HEK293T (cell line): ENCODE measurements at regions not wholly inside any gene's neighbourhood (a gene's known extent, or its start where the extent isn't known, plus 50 kb on each side); places are given as distances from the start of the nearest gene placed in this dataset.

Source experiments
- CTCF ChIA-PET: fragments of 350-600 bp; formaldehyde crosslinking; extraction: SDS; loops from one replicate; lab custom pipeline; 2021; ENCODE audit warnings: antibody characterized with exemption, inconsistent platforms; lab: Yijun Ruan, JAX
- POLR2A ChIA-PET: fragments of 350-600 bp; formaldehyde crosslinking; extraction: SDS; loops from one replicate; lab custom pipeline; 2020; ENCODE audit warnings: antibody characterized with exemption, inconsistent platforms; lab: Yijun Ruan, JAX
- DNase-seq: peaks from one replicate; pipeline ENCODE4 v3.0.0; 2012; ENCODE audit warnings: mixed read lengths; ENCODE audit errors: extremely low spot score
- ARNT ChIP-seq: fragments of 450-650 bp; IDR thresholded peaks from 2 replicates; pipeline ENCODE4 v1.6.1; 2017; ENCODE audit warnings: mild to moderate bottlenecking
- BHLHE40 ChIP-seq: fragments of 450-650 bp; IDR thresholded peaks from 2 replicates; pipeline ENCODE4 v1.6.1; 2016; ENCODE audit warnings: mild to moderate bottlenecking, moderate library complexity, borderline replicate concordance
- CTBP1 ChIP-seq: fragments of 450-650 bp; IDR thresholded peaks from 2 replicates; pipeline ENCODE4 v1.6.1; 2016; ENCODE audit warnings: borderline replicate concordance
- ELF4 ChIP-seq: fragments of 450-650 bp; IDR thresholded peaks from 2 replicates; pipeline ENCODE4 v1.6.1; 2017; ENCODE audit warnings: antibody characterized with exemption
- FOXA1 ChIP-seq: fragments of 450-650 bp; IDR thresholded peaks from 2 replicates; pipeline ENCODE4 v1.6.1; 2016; ENCODE audit warnings: mild to moderate bottlenecking
- FOXK2 ChIP-seq: fragments of 450-650 bp; IDR thresholded peaks from 2 replicates; pipeline ENCODE4 v1.6.1; 2016; ENCODE audit warnings: mild to moderate bottlenecking
- FOXM1 ChIP-seq: fragments of 450-650 bp; IDR thresholded peaks from 2 replicates; pipeline ENCODE4 v1.6.1; 2017; ENCODE audit warnings: mild to moderate bottlenecking, borderline replicate concordance
- HDGF ChIP-seq: fragments of 450-650 bp; IDR thresholded peaks from 2 replicates; pipeline ENCODE4 v1.6.1; 2017; ENCODE audit warnings: antibody characterized with exemption, borderline replicate concordance
- L3MBTL2 ChIP-seq: fragments of 450-650 bp; conservative IDR thresholded peaks from 2 replicates; pipeline ENCODE4 v1.6.1; 2016; ENCODE audit warnings: mild to moderate bottlenecking
- LEF1 ChIP-seq: fragments of 450-650 bp; IDR thresholded peaks from 2 replicates; pipeline ENCODE4 v1.6.1; 2017; ENCODE audit warnings: mild to moderate bottlenecking, borderline replicate concordance
- NFRKB ChIP-seq: fragments of 450-650 bp; IDR thresholded peaks from 2 replicates; pipeline ENCODE4 v1.6.1; 2016; ENCODE audit warnings: mild to moderate bottlenecking, moderate library complexity
- SP1 ChIP-seq: fragments of 450-650 bp; IDR thresholded peaks from 2 replicates; pipeline ENCODE4 v1.6.1; 2017
- SUZ12 ChIP-seq: fragments of 450-650 bp; IDR thresholded peaks from 2 replicates; pipeline ENCODE4 v1.6.1; 2016; ENCODE audit warnings: mild to moderate bottlenecking
- TARDBP ChIP-seq: fragments of 450-650 bp; IDR thresholded peaks from 2 replicates; pipeline ENCODE4 v1.6.1; 2016
- ZNF384 ChIP-seq: fragments of 450-650 bp; IDR thresholded peaks from 2 replicates; pipeline ENCODE4 v1.6.1; 2016
- TF ChIP-seq, protein P1 (sequence below): fragments of 450-650 bp; IDR thresholded peaks from 2 replicates; pipeline ENCODE4 v1.6.1; 2016

DNA sequence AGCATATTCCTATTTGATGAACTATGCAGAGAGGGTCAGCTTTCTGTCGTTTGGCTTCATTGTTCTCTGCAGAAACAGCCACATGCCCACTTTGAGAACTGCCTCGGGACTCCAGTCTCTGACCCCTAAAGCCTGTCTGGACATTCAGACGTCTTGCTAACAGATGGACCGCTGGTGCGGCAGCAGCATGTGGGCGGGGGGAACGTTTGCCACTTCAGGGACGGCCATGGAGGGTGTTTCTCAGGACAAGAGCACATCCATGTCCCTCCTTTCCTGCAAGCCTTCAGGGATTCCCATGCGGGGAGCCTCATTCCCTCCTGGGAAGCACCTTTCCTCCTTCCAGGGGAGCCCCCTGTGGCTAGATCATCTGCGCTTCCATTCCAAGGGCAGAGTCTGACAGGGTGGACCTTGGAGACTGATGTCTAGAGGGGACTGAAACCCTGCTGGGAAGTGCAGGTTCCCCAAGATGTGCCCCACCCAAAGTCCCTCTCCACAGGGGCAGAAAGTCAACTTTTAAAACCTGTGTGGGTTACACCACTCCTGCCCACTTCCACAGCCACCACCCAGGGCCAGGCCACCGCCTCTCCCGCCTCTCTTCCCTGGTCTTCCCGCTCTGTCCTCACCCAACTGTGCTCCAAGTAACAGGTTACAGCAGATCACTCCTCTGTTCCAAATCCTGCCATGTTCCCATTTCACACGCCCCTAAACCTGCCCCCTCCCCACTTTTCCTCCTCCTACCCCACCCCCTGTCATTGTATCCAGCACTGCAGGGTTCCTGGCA lies 94.8 kb upstream of the PMEPA1 start:
- no peak for DNase-seq
- no peak for TF ChIP-seq FOXK2
- no peak for TF ChIP-seq TARDBP
- no peak for TF ChIP-seq SP1
- TF ChIP-seq LEF1 = no peak
- TF ChIP-seq HDGF = no peak
- no peak for TF ChIP-seq L3MBTL2
- no peak for TF ChIP-seq NFRKB
- TF ChIP-seq ARNT = no peak
- TF ChIP-seq CTBP1 = no peak
- TF ChIP-seq, protein P1, sequence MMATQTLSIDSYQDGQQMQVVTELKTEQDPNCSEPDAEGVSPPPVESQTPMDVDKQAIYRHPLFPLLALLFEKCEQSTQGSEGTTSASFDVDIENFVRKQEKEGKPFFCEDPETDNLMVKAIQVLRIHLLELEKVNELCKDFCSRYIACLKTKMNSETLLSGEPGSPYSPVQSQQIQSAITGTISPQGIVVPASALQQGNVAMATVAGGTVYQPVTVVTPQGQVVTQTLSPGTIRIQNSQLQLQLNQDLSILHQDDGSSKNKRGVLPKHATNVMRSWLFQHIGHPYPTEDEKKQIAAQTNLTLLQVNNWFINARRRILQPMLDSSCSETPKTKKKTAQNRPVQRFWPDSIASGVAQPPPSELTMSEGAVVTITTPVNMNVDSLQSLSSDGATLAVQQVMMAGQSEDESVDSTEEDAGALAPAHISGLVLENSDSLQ = no peak
- TF ChIP-seq FOXA1 = no peak
- no peak for TF ChIP-seq BHLHE40
- no peak for TF ChIP-seq FOXM1
- no peak for TF ChIP-seq SUZ12
- no peak for TF ChIP-seq ZNF384
- no peak for TF ChIP-seq ELF4
- ChIA-PET POLR2A (no interaction called here), CTCF (no interaction called here)

DNA sequence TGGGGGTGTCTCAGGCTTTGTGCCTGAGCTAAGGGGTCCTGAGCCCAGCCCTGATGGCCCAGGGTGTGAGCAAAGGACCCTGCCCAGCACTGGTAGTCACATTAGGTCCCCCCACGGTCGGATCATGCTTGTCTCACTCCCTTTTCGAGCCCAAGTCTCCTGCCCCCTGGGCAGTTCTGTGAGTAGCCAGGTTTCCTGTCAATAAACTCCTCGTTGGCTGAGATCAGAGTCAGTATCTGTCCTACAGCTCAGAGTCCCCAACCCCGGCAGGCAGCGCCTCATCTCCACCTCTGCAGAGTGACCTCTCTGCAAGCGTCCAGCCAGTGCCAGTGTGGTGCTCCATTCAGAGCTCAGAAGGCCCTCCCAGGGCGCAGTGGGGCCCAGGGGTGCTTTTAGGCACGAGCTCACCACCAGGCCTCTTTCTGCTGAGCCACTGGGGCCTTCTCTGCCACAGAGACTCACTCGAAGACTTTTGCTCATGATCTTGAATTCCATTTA lies 93.7 kb upstream of the PMEPA1 start:
- no peak for TF ChIP-seq FOXM1
- no peak for TF ChIP-seq BHLHE40
- ChIA-PET POLR2A (no interaction called here), CTCF (no interaction called here)
- no peak for DNase-seq

DNA sequence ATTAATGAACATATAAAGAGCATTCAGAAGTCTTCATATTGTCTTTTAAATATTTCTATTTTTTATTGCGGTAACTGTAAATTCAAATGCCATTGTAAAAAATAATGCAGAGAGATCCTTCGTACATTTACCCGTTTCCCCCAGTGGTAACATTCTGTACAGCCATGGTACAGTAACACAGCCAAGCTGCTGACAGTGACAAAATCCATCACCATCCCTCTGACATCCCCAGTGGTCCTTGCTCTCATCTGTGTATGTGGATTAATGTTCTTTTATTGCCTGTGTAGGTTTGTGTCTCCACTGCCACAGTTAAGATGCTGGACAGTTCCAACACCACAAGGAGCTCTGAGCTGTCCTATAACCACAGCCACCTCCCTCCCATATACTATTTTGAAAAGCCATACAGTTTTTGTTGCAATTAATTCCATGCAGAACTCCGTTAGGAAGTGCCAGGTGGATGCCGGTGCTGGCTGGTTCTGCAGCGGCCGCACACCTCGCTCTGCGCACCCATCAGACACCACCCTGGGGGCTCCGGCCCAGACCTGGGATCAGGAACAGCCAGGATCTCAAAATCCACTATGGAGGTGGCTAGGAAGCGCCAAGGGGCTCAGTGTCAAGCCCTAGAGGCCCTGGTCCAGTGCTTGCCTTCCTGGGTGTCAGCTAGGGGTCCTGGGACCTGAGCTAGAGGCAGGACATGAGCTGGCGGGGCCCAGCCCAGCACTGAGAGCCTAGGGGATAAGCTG lies 93.1 kb upstream of the PMEPA1 start:
- POLR2A ChIA-PET = no interaction called here
- CTCF ChIA-PET = no interaction called here
- no peak for DNase-seq
- TF ChIP-seq FOXK2 (no peak), FOXA1 (no peak), FOXM1 (no peak), LEF1 (no peak), NFRKB (no peak), HDGF (no peak), ELF4 (no peak), TARDBP (no peak), ZNF384 (no peak), L3MBTL2 (no peak), ARNT (no peak), BHLHE40 (no peak), CTBP1 (no peak), SP1 (no peak), SUZ12 (no peak)
- TF ChIP-seq, protein P1 = no peak

DNA sequence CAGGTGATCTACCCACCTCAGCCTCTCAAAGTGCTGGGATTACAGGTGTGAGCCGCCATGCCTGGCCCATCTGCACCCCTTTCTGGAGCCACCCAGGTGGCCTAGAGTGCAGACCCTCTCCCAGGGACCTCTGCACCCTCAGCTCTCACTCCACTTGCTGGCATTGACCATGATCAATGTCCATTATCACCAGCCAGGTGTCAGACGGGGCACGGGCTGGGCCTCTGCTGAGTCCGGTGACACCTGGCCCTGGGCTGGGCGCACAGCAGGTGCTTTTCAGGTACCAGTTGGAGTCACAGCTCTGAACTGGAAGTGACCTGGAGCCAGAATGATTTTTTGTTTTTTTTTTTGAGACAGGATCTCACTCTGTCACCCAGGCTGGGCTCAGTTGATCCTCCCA lies 91.8 kb upstream of the PMEPA1 start:
- no peak for DNase-seq
- ChIA-PET POLR2A (no interaction called here), CTCF (no interaction called here)
- TF ChIP-seq SP1 = no peak
- TF ChIP-seq BHLHE40 = no peak
- TF ChIP-seq FOXA1 = no peak
- no peak for TF ChIP-seq ARNT
- no peak for TF ChIP-seq FOXK2
- no peak for TF ChIP-seq ZNF384
- no peak for TF ChIP-seq FOXM1

DNA sequence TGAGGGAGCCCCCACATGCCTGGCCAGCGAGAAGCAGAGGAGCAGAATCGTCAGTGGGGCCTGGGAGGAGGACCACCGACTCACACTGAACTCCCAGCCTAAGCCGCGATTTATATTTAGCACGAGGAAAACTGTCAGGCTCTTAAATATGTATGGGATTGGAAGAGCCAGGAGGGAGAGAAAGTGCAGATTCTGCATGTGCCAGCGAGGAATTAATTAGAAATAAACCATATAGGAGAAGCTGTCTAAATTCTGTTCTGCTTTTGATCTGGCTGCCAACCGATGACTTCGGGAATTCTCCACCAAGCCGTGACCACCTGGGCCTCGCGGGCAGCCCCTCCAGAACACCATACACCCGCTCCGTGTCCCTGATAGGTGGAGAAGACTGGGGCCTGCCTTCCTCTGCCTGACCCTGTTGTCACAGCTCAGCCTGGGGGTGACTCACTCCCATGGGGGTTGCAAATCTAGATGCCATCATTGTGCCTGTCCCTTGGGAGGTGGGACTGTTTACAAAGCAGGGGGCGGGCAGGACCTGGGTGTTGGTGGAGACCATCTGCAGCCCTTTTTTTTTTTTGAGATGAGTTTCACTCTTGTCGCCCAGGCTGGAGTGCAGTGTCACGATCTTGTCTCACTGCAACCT lies 91.1 kb upstream of the PMEPA1 start:
- ChIA-PET POLR2A (no interaction called here), CTCF (no interaction called here)
- TF ChIP-seq SUZ12 (no peak), TARDBP (no peak)
- DNase-seq = no peak

DNA sequence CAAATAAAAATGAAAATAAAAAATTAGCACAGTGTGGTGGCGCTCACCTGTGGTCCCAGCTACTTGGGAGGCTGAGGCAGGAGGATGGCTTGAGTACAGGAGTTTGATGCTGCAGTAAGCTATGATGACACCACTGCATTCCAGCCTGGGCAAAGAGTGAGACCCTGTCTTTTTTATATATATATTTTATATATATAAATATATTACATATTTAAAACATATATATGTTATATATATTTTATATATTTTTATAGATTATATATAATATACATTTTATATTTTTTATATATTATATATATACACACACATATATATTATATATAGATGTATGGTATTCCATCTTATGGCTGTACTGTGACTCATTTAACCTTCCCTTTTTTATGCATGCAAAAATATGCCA lies 87.6 kb upstream of the PMEPA1 start:
- no peak for DNase-seq
- CTCF ChIA-PET = no interaction called here
- POLR2A ChIA-PET = no interaction called here
- TF ChIP-seq FOXK2 = no peak
- TF ChIP-seq NFRKB = no peak
- TF ChIP-seq, protein P1 = no peak
- no peak for TF ChIP-seq SP1
- TF ChIP-seq ELF4 = no peak
- TF ChIP-seq CTBP1 = no peak
- no peak for TF ChIP-seq L3MBTL2
- TF ChIP-seq LEF1 = no peak
- TF ChIP-seq ZNF384 = no peak
- no peak for TF ChIP-seq BHLHE40
- no peak for TF ChIP-seq HDGF
- TF ChIP-seq ARNT = no peak
- no peak for TF ChIP-seq FOXA1
- TF ChIP-seq TARDBP = no peak
- no peak for TF ChIP-seq FOXM1
- no peak for TF ChIP-seq SUZ12
